ENCODE measurements at regions not wholly inside any gene's neighbourhood (a gene's known extent, or its start where the extent isn't known, plus 50 kb on each side); places are given as distances from the start of the nearest gene placed in this dataset.

DNA sequence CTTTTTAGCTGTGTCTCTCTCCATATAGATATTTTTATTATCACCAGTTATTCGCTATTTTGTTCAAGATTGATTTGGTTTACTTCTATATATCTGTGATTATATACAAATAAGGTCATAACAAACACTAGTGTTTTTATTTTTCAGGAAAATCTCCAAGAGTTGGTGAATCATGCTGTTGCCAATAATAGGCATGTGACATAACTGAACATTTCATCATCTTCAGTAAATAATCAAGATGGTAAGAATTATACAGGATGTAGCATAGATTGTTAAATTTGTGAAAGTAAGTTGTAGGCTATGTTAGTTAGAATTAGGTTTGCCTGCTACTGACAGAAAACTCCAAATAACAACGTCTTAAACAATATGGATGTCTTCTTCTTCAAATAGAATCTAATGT lies 240.9 kb upstream of the PDE3A start:
- TF ChIP-seq, protein P1, sequence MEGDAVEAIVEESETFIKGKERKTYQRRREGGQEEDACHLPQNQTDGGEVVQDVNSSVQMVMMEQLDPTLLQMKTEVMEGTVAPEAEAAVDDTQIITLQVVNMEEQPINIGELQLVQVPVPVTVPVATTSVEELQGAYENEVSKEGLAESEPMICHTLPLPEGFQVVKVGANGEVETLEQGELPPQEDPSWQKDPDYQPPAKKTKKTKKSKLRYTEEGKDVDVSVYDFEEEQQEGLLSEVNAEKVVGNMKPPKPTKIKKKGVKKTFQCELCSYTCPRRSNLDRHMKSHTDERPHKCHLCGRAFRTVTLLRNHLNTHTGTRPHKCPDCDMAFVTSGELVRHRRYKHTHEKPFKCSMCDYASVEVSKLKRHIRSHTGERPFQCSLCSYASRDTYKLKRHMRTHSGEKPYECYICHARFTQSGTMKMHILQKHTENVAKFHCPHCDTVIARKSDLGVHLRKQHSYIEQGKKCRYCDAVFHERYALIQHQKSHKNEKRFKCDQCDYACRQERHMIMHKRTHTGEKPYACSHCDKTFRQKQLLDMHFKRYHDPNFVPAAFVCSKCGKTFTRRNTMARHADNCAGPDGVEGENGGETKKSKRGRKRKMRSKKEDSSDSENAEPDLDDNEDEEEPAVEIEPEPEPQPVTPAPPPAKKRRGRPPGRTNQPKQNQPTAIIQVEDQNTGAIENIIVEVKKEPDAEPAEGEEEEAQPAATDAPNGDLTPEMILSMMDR (IDR thresholded peaks at IDR 0.05): no peak
- no peak for TF ChIP-seq EZH2 (IDR thresholded peaks at IDR 0.05; ENCODE audit: borderline replicate concordance, insufficient read depth, low read depth, low read length, poor library complexity, severe bottlenecking)

Data from B cell (primary cell).